ENCODE measurements at regions not wholly inside any gene's neighbourhood (a gene's known extent, or its start where the extent isn't known, plus 50 kb on each side); places are given as distances from the start of the nearest gene placed in this dataset.
A peak's percentile ranks its signal among the peaks of the same experiment; 100 is the strongest.

DNA sequence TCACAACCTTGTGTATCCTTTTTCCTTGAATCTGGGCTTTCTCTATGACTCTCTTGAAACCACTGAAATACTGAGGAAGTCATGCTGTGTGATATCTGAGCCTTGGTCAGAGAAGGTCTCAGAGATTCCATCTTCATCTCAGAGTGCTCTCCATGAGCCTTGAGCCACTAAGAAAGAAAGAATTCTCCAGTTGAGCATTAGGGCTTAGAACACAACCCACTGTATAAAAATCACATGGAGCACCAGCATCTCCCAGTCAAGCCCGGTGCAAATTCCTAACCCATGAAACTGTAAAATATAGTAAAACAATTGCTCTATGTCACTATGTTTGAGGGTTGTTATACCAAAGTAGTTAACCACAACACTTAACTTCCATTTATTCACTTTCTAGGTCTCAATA is 181.4 kb downstream of the MOXD1 start:
- Mint-ChIP-seq H3K9me3 (peaks cover 5% of the 10 kb centered on the region), H3K27me3 (ENCODE audit: low read depth) (no peaks in the 10 kb centered on the region), H3K36me3 (peaks cover 3% of the 10 kb centered on the region), H3K27ac (no peak overlapping the region), H3K4me1 (peaks cover 4% of the 10 kb centered on the region), H3K4me3 (no peak overlapping the region)
- TF ChIP-seq, protein P1, sequence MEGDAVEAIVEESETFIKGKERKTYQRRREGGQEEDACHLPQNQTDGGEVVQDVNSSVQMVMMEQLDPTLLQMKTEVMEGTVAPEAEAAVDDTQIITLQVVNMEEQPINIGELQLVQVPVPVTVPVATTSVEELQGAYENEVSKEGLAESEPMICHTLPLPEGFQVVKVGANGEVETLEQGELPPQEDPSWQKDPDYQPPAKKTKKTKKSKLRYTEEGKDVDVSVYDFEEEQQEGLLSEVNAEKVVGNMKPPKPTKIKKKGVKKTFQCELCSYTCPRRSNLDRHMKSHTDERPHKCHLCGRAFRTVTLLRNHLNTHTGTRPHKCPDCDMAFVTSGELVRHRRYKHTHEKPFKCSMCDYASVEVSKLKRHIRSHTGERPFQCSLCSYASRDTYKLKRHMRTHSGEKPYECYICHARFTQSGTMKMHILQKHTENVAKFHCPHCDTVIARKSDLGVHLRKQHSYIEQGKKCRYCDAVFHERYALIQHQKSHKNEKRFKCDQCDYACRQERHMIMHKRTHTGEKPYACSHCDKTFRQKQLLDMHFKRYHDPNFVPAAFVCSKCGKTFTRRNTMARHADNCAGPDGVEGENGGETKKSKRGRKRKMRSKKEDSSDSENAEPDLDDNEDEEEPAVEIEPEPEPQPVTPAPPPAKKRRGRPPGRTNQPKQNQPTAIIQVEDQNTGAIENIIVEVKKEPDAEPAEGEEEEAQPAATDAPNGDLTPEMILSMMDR (IDR thresholded peaks at IDR 0.05; ENCODE audit: unreplicated experiment), result no peak
- DNase-seq (ENCODE audit: low spot score in 2 of 2, unreplicated experiment in 2 of 2), result no peak

DNA sequence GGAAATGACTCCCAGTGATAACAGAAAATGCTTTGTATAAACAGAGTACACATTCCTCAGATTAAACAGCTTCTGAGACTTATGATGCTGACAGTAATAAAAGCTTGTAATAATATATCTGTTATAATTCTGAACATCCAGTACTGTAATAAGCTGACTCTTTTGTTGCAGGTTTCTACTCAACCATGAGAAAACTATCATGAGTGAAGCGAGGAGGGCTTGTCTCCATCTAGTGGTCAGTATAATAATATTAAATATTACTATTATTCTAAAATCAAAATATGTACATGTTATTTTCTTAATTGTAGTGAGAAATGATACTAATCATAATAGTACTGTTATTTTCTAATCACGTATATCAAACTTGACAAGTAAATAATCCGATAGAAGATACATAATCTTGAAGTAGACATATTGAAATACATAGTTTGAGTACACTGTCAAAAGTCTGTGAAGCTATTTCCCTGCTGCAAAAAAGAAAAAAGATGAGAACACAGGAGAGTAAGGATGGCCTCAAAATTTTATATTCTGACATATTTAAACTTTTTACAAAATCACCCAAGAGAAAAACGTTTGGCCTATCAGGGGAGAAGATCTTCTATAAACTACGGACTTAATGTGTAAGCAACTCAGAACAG is 183.1 kb downstream of the MOXD1 start:
- Mint-ChIP-seq H3K4me1 (peaks cover 4% of the 10 kb centered on the region), H3K36me3 (no peaks in the 10 kb centered on the region), H3K27me3 (ENCODE audit: low read depth) (no peaks in the 10 kb centered on the region), H3K4me3 (no peak overlapping the region), H3K9me3 (no peaks in the 10 kb centered on the region), H3K27ac (peak overlapping the region; percentile 15)
- TF ChIP-seq, protein P1 (IDR thresholded peaks at IDR 0.05; ENCODE audit: unreplicated experiment), result peak; percentile 76
- DNase-seq (ENCODE audit: low spot score in 2 of 2, unreplicated experiment in 2 of 2), result no peak

DNA sequence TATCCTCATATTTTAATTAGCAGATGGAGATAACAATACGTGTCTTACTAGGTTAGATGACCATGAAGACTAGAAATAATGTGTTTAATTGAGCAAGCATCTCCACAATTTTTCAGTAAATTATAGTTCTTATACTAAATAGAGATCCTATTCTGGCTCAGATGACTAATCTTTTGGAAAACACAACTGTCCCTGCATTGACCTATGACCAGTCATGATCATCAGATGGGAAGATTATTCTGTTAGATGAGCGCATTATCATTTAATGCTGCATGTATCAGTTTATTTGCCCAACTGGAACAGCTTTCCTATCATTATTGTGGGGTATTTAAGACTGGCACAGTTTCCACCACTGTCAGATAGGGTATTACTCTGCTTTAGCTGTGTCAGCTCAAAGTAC is 185.5 kb downstream of the MOXD1 start:
- Mint-ChIP-seq H3K9me3 (no peaks in the 10 kb centered on the region), H3K4me1 (peaks cover 4% of the 10 kb centered on the region), H3K36me3 (no peaks in the 10 kb centered on the region), H3K27ac (no peak overlapping the region), H3K4me3 (no peak overlapping the region), H3K27me3 (ENCODE audit: low read depth) (no peaks in the 10 kb centered on the region)
- TF ChIP-seq, protein P1 (IDR thresholded peaks at IDR 0.05; ENCODE audit: unreplicated experiment), result no peak
- no peak for DNase-seq (ENCODE audit: low spot score in 2 of 2, unreplicated experiment in 2 of 2)

DNA sequence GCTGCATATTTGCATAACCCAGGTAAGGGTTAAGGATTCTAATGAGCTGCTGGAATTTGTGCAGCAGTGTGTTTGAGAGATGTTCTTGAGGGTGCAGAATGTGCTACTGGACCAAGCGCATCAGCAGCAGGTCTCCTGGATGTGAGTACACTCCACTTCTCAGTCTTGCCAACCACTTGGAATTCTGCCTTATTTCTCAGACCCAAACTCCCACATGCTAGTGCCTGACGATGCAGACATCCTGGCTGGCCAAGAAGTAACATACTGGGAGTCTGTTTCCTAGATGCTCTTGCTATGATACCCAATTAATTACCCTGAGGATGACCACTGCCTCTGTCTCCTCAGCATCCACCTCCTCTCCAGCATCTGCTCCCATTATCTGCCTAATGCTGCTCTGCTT is 186.6 kb downstream of the MOXD1 start:
- Mint-ChIP-seq H3K4me3 (no peak overlapping the region), H3K27me3 (ENCODE audit: low read depth) (no peaks in the 10 kb centered on the region), H3K4me1 (peaks cover 4% of the 10 kb centered on the region), H3K27ac (no peak overlapping the region), H3K9me3 (no peaks in the 10 kb centered on the region), H3K36me3 (no peaks in the 10 kb centered on the region)
- TF ChIP-seq, protein P1 (IDR thresholded peaks at IDR 0.05; ENCODE audit: unreplicated experiment), result no peak
- DNase-seq (ENCODE audit: low spot score in 2 of 2, unreplicated experiment in 2 of 2), result no peak

DNA sequence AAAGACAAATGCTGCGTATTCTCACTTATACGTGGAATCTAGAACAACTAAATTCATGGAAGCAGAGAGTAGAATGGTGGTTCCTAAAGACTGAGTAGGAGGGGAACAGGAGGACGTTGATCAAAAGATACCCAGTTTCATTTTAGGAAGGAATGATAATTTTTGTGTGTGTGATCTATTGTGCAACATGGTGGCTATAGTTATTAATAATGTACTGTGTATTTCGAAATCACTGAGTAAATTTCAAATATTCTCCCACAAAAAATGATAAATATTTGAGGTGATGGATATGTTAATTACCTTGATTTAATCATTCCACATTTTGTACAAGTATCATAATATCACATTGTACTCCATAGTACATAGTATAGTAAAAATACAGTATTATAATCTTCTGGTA is 187.5 kb downstream of the MOXD1 start:
- no peak for DNase-seq (ENCODE audit: low spot score in 2 of 2, unreplicated experiment in 2 of 2)
- no peaks in the 10 kb centered on the region for H3K36me3 Mint-ChIP-seq
- H3K27me3 Mint-ChIP-seq (ENCODE audit: low read depth), result no peaks in the 10 kb centered on the region
- H3K4me3 Mint-ChIP-seq, result no peak overlapping the region
- TF ChIP-seq, protein P1 (IDR thresholded peaks at IDR 0.05; ENCODE audit: unreplicated experiment), result no peak
- H3K9me3 Mint-ChIP-seq, result no peaks in the 10 kb centered on the region
- peaks cover 4% of the 10 kb centered on the region for H3K4me1 Mint-ChIP-seq
- H3K27ac Mint-ChIP-seq, result no peak overlapping the region

DNA sequence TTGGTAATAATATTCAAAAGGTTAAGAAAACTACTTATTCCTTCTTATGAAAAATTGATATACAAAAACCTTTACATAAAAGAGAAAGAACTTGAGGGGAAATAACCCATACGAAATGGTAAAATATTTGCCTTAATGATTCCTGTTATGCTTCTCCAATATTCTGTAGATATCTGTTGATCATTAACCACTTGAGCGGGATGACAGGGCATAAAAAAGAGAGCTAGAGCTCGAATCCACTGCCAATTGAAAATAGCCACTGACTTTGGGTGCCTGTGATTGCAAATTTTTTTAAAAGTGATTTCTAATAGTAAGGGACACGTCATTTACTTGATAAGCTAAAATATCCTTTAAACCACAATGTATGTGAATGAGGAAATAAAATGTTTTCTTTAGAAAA is 188.1 kb downstream of the MOXD1 start:
- Mint-ChIP-seq H3K4me1 (no peaks in the 10 kb centered on the region), H3K4me3 (no peak overlapping the region), H3K36me3 (no peaks in the 10 kb centered on the region), H3K27ac (no peak overlapping the region), H3K9me3 (peaks cover 3% of the 10 kb centered on the region), H3K27me3 (ENCODE audit: low read depth) (no peaks in the 10 kb centered on the region)
- DNase-seq (ENCODE audit: low spot score in 2 of 2, unreplicated experiment in 2 of 2), result no peak
- TF ChIP-seq, protein P1 (IDR thresholded peaks at IDR 0.05; ENCODE audit: unreplicated experiment), result no peak
